ENCODE measurements at regions not wholly inside any gene's neighbourhood (a gene's known extent, or its start where the extent isn't known, plus 50 kb on each side); places are given as distances from the start of the nearest gene placed in this dataset.
"Not testable (repeated sequence)": the region's sequence is repeated elsewhere in the genome, so short reads cannot be mapped to it uniquely, and the experiment has no call there.

GRCh38 chr2:201546576-201546975 is 95.0 kb downstream of the STRADB start:
- no peak for TF ChIP-seq CTCF (IDR thresholded peaks at IDR 0.05; ENCODE audit: poor library complexity, severe bottlenecking)
- ATAC-seq (ENCODE audit: low read depth) (no peak), DNase-seq (ENCODE audit: low spot score) (no peak)
- Histone ChIP-seq H3K9me3 (ENCODE audit: severe bottlenecking) (no peaks in the 10 kb centered on the region), H3K27me3 (ENCODE audit: insufficient read depth, poor library complexity, severe bottlenecking) (no peaks in the 10 kb centered on the region), H3K4me1 (ENCODE audit: insufficient read depth, poor library complexity, severe bottlenecking) (no peaks in the 10 kb centered on the region), H3K4me3 (ENCODE audit: severe bottlenecking) (no peak overlapping the region), H3K36me3 (ENCODE audit: low read depth) (no peaks in the 10 kb centered on the region), H3K27ac (ENCODE audit: poor library complexity, severe bottlenecking) (no peak overlapping the region)

- TF ChIP-seq CTCF (IDR thresholded peaks at IDR 0.05; ENCODE audit: poor library complexity, severe bottlenecking): no peak
- no peaks in the 10 kb centered on the region for H3K36me3 ChIP-seq (ENCODE audit: low read depth)
- ATAC-seq (ENCODE audit: low read depth): no peak
- no peak overlapping the region for H3K4me3 ChIP-seq (ENCODE audit: severe bottlenecking)
- H3K27ac ChIP-seq (ENCODE audit: poor library complexity, severe bottlenecking): no peak overlapping the region
- DNase-seq (ENCODE audit: low spot score): no peak
- H3K9me3 ChIP-seq (ENCODE audit: severe bottlenecking): no peaks in the 10 kb centered on the region
- peaks cover 3% of the 10 kb centered on the region for H3K27me3 ChIP-seq (ENCODE audit: insufficient read depth, poor library complexity, severe bottlenecking)
- no peaks in the 10 kb centered on the region for H3K4me1 ChIP-seq (ENCODE audit: insufficient read depth, poor library complexity, severe bottlenecking)
Measured at GRCh38 chr2:201542291-201542690, 90.8 kb downstream of the STRADB start.

- not testable (repeated sequence) for H3K27ac ChIP-seq (ENCODE audit: poor library complexity, severe bottlenecking); ATAC-seq (ENCODE audit: low read depth); H3K27me3 ChIP-seq (ENCODE audit: insufficient read depth, poor library complexity, severe bottlenecking); H3K9me3 ChIP-seq (ENCODE audit: severe bottlenecking); H3K4me1 ChIP-seq (ENCODE audit: insufficient read depth, poor library complexity, severe bottlenecking); H3K36me3 ChIP-seq (ENCODE audit: low read depth); DNase-seq (ENCODE audit: low spot score); H3K4me3 ChIP-seq (ENCODE audit: severe bottlenecking)
Measured at GRCh38 chr2:201539271-201539670, 87.7 kb downstream of the STRADB start.

- Histone ChIP-seq H3K9me3 (ENCODE audit: severe bottlenecking) (peaks cover 2% of the 10 kb centered on the region), H3K4me3 (ENCODE audit: severe bottlenecking) (no peak overlapping the region), H3K36me3 (ENCODE audit: low read depth) (no peaks in the 10 kb centered on the region), H3K27me3 (ENCODE audit: insufficient read depth, poor library complexity, severe bottlenecking) (peaks cover 4% of the 10 kb centered on the region), H3K4me1 (ENCODE audit: insufficient read depth, poor library complexity, severe bottlenecking) (no peaks in the 10 kb centered on the region), H3K27ac (ENCODE audit: poor library complexity, severe bottlenecking) (no peak overlapping the region)
- no peak for TF ChIP-seq CTCF (IDR thresholded peaks at IDR 0.05; ENCODE audit: poor library complexity, severe bottlenecking)
- ATAC-seq (ENCODE audit: low read depth) (no peak), DNase-seq (ENCODE audit: low spot score) (no peak)
Measured at GRCh38 chr2:201538025-201538424, 86.5 kb downstream of the STRADB start.

- DNase-seq (ENCODE audit: low spot score) (no peak), ATAC-seq (ENCODE audit: low read depth) (no peak)
- Histone ChIP-seq H3K36me3 (ENCODE audit: low read depth) (no peaks in the 10 kb centered on the region), H3K9me3 (ENCODE audit: severe bottlenecking) (peaks cover 2% of the 10 kb centered on the region), H3K27ac (ENCODE audit: poor library complexity, severe bottlenecking) (no peak overlapping the region), H3K27me3 (ENCODE audit: insufficient read depth, poor library complexity, severe bottlenecking) (peaks cover 4% of the 10 kb centered on the region), H3K4me3 (ENCODE audit: severe bottlenecking) (no peak overlapping the region), H3K4me1 (ENCODE audit: insufficient read depth, poor library complexity, severe bottlenecking) (no peaks in the 10 kb centered on the region)
- no peak for TF ChIP-seq CTCF (IDR thresholded peaks at IDR 0.05; ENCODE audit: poor library complexity, severe bottlenecking)
Measured at GRCh38 chr2:201536754-201537153, 85.2 kb downstream of the STRADB start.

Data from RWPE2 (cell line).